VCaP (cell line): ENCODE measurements at regions not wholly inside any gene's neighbourhood (a gene's known extent, or its start where the extent isn't known, plus 50 kb on each side); places are given as distances from the start of the nearest gene placed in this dataset.

Experiments
- H3K27ac ChIP-seq: fragments of 450-650 bp; 2 replicates; pipeline ENCODE4 v1.5.1; 2017
- TF ChIP-seq, protein P1 (sequence below): fragments of 450-650 bp; conservative IDR thresholded peaks from 2 replicates; pipeline ENCODE4 v1.5.1; 2017; ENCODE audit warnings: mild to moderate bottlenecking, moderate library complexity

DNA sequence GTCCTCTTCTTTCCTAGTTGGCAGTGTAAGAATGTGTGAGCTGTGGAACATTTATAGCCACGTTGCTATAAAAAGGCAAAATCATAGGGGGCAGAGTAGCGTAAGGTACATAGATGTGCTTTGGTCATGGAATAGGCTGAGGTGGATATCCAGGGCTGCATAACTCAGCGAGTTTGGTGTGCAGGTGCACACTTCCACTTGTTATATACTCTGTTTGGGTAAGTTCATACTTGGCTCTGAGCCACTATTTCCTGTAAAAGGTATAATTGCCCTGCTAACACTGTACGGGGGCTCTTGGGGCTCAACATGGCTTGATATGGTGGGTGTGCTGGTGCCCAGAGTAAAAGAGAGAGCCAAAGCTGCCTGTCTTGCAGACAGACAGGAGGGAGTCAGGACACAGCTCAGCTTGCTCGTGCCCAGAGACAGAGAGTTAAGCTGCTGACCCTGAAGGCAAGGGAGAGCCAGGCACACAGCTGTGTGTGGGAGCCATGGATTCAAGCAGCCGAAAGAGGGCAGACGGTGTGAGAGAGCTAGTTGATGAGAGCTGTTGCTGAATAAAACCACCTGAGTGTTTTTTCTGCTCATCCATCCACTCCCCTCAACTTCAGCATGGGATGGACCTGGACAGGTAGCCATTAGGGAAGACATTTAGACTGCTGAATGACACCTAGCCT lies 126.7 kb downstream of the DKK1 start:
- no peak overlapping the region for H3K27ac ChIP-seq
- TF ChIP-seq, protein P1, sequence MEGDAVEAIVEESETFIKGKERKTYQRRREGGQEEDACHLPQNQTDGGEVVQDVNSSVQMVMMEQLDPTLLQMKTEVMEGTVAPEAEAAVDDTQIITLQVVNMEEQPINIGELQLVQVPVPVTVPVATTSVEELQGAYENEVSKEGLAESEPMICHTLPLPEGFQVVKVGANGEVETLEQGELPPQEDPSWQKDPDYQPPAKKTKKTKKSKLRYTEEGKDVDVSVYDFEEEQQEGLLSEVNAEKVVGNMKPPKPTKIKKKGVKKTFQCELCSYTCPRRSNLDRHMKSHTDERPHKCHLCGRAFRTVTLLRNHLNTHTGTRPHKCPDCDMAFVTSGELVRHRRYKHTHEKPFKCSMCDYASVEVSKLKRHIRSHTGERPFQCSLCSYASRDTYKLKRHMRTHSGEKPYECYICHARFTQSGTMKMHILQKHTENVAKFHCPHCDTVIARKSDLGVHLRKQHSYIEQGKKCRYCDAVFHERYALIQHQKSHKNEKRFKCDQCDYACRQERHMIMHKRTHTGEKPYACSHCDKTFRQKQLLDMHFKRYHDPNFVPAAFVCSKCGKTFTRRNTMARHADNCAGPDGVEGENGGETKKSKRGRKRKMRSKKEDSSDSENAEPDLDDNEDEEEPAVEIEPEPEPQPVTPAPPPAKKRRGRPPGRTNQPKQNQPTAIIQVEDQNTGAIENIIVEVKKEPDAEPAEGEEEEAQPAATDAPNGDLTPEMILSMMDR: no peak

DNA sequence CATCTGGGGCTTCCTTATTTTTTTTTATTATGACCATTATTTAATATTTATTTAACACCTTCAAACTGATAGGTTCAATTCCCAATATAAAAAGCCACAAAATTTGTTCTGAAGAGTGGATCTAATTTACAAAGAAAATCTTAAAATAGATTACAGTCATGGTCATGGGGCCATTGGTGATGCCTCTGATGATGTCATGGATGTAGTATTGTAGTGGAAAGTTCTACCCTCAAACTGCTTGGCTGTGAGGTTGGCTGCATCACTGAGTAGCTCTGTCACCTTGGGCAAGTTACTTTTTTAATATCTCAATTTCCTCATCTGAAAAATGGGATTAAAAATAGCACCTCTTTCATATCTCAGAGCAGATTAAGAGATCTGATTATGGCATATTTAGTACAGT lies 128.5 kb downstream of the DKK1 start:
- TF ChIP-seq, protein P1: no peak
- no peak overlapping the region for H3K27ac ChIP-seq

DNA sequence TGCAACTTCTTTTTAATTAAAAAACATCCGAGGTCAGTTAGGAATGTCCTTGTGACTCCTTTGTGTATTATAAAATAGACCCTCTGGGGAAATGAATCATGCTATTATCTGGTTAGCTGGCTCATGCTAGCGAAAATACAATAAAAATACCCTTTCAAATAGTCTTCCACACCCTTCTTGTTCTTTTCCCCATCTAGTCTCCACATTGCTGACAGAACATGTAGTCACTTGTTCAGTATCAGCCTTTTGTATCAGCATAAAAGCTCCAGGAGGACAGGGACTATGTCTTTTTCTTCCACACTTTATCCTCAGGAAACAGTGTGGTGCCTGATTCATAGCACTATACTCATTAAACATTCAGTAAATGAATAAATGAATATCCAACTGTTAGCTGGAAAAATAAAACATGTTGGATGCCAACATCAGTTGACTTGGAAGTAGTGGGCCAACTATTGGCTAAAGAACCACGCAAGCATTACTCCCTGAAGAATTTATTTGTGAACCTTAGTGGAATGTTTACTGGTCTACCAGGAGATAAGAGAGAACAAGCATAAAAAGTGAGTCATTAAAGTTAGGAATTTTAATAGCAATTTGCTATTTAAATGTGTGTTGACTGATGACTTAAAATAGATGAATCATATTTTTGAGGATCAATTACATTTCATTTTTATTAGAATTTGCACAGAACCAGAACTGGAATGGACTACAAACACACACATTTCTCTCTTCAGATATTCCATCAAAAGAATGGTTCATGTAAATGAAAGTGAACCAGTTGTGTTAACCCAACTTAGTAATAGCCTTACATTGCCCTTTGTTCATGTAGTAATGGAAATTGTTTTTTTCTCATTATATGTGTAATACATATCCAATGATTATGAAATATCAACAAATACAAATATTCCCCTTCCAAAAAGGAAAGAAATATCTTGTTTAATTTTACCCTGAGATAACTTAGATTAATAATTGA lies 129.6 kb downstream of the DKK1 start:
- TF ChIP-seq, protein P1: no peak
- H3K27ac ChIP-seq: no peak overlapping the region

DNA sequence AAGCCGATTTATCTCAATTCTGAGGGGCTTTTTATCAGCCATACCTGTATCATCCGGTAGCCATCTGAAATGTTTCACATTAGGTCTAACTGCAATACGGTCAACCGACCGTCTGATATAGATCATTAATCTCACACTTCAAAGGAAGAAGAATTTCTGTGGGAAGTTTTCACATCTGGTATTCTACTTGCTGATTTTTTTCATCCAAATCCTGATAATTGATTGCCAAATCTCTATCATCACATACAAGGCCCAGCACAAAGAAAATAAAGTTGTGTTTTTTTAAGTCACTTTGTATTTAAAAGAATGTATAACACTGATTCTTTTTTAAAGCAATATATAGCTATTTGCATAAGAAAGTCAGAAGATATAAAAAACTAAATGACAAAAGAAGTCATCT lies 132.3 kb downstream of the DKK1 start:
- TF ChIP-seq, protein P1: no peak
- no peak overlapping the region for H3K27ac ChIP-seq

DNA sequence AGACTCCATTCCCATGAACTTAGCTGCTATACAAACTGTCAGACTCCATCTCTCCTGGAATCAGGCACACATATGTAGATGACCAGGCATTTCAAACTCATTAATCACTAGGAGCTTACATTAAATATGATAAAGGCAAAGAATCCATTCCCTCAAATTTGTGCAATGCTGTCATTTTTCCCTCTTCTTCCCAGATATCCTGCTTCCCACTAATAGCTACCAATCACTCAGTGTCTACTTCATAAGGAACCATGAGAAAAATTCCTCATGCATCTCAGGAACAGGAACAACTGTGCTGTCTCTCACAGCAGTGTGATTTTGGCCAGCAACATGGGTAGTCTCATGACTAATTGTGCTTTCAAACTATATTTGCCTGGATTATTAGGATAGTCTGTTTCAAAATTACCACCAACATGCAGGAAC lies 133.9 kb downstream of the DKK1 start:
- TF ChIP-seq, protein P1: no peak
- H3K27ac ChIP-seq: no peak overlapping the region

DNA sequence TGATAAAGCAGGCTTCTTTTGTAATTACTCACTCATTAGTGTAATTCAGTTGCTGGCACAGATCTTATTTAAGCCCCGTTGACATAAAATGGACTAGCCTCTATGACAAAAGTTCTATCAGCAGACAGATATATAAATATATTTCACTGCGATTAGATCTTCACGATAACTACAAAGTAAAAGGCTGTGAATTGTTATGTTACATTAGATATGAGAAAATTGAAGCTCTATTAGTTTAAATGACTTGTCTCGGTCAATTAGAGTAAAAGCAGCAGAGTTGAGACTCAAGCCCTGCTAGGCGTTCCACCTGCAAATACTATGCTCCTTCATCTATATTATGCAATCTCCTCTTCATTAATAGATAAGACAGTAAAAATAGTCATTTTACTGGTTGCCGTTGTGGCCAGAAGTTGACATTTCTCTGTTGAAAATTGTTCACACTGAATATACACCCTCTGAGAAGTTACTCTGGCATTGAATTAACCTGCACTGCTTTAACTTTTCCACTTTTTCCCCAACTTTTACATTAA lies 136.7 kb downstream of the DKK1 start:
- TF ChIP-seq, protein P1: no peak
- H3K27ac ChIP-seq: no peak overlapping the region

DNA sequence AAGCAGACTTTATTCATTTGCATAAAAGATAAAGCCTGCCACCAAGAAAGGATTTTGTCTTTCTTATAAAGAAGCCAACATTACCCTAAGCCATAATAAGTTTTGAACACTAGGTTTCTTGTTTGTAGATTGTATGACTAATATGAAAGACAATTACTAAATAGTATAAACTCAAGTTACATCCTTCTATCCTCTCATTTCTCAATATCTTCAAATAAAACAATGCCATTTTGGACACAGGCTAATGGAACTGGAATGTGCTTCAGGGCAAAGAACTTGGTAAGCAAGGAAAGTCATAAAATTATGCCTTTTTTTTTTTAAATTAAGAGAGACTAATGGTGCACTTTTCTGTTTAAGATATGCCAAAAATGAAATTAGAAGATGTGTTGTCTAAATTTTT lies 137.7 kb downstream of the DKK1 start:
- no peak overlapping the region for H3K27ac ChIP-seq
- TF ChIP-seq, protein P1: no peak
